G401 (cell line): ENCODE measurements at regions not wholly inside any gene's neighbourhood (a gene's known extent, or its start where the extent isn't known, plus 50 kb on each side); places are given as distances from the start of the nearest gene placed in this dataset.

ENCODE experiments used
- DNase-seq: peaks from one replicate; pipeline ENCODE4 v3.0.0-alpha.2; 2015; ENCODE audit warnings: low spot score
- in situ Hi-C: cut with HindIII; loops from 2 replicates; pipeline ENCODE4 v1.10.0; 2016; ENCODE audit warnings: low sequenced_read_pairs, mixed read lengths

GRCh38 chr7:17471325-17471724 lies 172.9 kb downstream of the AHR start:
- no peak for DNase-seq
- in situ Hi-C loops: no loop called here

- in situ Hi-C loops: no loop called here
- DNase-seq: no peak
Observed at GRCh38 chr7:17472518-17472917, 174.1 kb downstream of the AHR start.

GRCh38 chr7:17472939-17473338 lies 174.5 kb downstream of the AHR start:
- in situ Hi-C loops: no loop called here

GRCh38 chr7:17474724-17475344 lies 176.4 kb downstream of the AHR start:
- no peak for DNase-seq
- in situ Hi-C loops: no loop called here

More at GRCh38 chr7:17472939-17473338, 174.5 kb downstream of the AHR start:
- DNase-seq: no peak

GRCh38 chr7:17477182-17477581 lies 178.7 kb downstream of the AHR start:
- DNase-seq: no peak
- in situ Hi-C loops: no loop called here

GRCh38 chr7:17481118-17481517 lies 182.7 kb downstream of the AHR start:
- in situ Hi-C loops: no loop called here

GRCh38 chr7:17485368-17485767 lies 186.9 kb downstream of the AHR start:
- in situ Hi-C loops: no loop called here
- no peak for DNase-seq

More at GRCh38 chr7:17481118-17481517, 182.7 kb downstream of the AHR start:
- no peak for DNase-seq

- in situ Hi-C loops: no loop called here
- no peak for DNase-seq
Observed at GRCh38 chr7:17485904-17486303, 187.5 kb downstream of the AHR start.

GRCh38 chr7:17486835-17487234 lies 188.4 kb downstream of the AHR start:
- no peak for DNase-seq
- in situ Hi-C loops: no loop called here

GRCh38 chr7:17487343-17487742 lies 188.9 kb downstream of the AHR start:
- in situ Hi-C loops: no loop called here

GRCh38 chr7:17488829-17489228 lies 190.4 kb downstream of the AHR start:
- no peak for DNase-seq
- in situ Hi-C loops: no loop called here

More at GRCh38 chr7:17487343-17487742, 188.9 kb downstream of the AHR start:
- DNase-seq: no peak

- no peak for DNase-seq
- in situ Hi-C loops: no loop called here
Observed at GRCh38 chr7:17489961-17490360, 191.5 kb downstream of the AHR start.

- DNase-seq: no peak
- in situ Hi-C loops: no loop called here
Observed at GRCh38 chr7:17490825-17491224, 192.4 kb downstream of the AHR start.

GRCh38 chr7:17492437-17492836 lies 194.0 kb downstream of the AHR start:
- in situ Hi-C loops: no loop called here

GRCh38 chr7:17493446-17493845 lies 195.0 kb downstream of the AHR start:
- DNase-seq: no peak
- in situ Hi-C loops: no loop called here

More at GRCh38 chr7:17492437-17492836, 194.0 kb downstream of the AHR start:
- DNase-seq: no peak

GRCh38 chr7:17495655-17496394 lies 197.4 kb downstream of the AHR start:
- no peak for DNase-seq
- in situ Hi-C loops: no loop called here

- in situ Hi-C loops: no loop called here
- DNase-seq: no peak
Observed at GRCh38 chr7:17497136-17497535, 198.7 kb downstream of the AHR start.

GRCh38 chr7:17497549-17498167 lies 199.2 kb downstream of the AHR start:
- DNase-seq: no peak
- in situ Hi-C loops: no loop called here

GRCh38 chr7:17498230-17498629 lies 199.8 kb downstream of the AHR start:
- in situ Hi-C loops: no loop called here
- no peak for DNase-seq

GRCh38 chr7:17500736-17501135 lies 202.3 kb downstream of the AHR start:
- no peak for DNase-seq
- in situ Hi-C loops: no loop called here
